GM12891 (cell line): ENCODE measurements at regions not wholly inside any gene's neighbourhood (a gene's known extent, or its start where the extent isn't known, plus 50 kb on each side); places are given as distances from the start of the nearest gene placed in this dataset.

Experiments
- POLR2A ChIP-seq: IDR thresholded peaks from 2 replicates; pipeline ENCODE4 v1.6.1; 2011; ENCODE audit warnings: low read depth, low read length, control low read depth
- POLR2AphosphoS5 ChIP-seq: IDR thresholded peaks from 2 replicates; pipeline ENCODE4 v1.6.1; 2011; ENCODE audit warnings: low read depth, low read length, control low read depth
- TAF1 ChIP-seq: IDR thresholded peaks from 2 replicates; pipeline ENCODE4 v1.6.1; 2011; ENCODE audit warnings: low read depth, low read length, control low read depth

DNA sequence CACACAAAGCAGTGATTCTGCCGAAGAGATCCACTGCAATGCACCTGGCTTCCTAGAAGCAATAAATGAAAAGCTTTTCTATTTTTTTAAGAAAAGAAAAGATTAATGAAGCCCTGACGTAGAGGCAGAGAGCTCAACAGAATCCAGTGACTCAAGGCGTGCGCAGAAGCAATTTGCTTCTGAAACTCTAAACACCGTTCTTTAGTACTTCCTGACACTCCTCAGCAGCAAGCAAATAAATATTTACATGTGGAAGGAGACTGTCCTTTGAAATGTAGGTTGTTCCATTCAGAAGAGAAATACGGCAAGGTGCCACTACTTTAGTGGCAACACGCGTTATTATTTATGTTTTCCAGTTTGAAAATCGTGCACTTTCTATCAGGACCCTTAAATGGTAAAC lies 126.2 kb upstream of the ZNF516 start:
- TF ChIP-seq POLR2AphosphoS5, result no peak
- TF ChIP-seq POLR2A, result no peak
- TF ChIP-seq TAF1, result no peak
